ENCODE measurements at regions not wholly inside any gene's neighbourhood (a gene's known extent, or its start where the extent isn't known, plus 50 kb on each side); places are given as distances from the start of the nearest gene placed in this dataset.

GRCh38 chr15:25619076-25619475 is 180.3 kb upstream of the UBE3A start:
- no peak for TF ChIP-seq ZBTB7A (IDR thresholded peaks at IDR 0.05; ENCODE audit: low read depth)
- no peak for TF ChIP-seq CEBPB (IDR thresholded peaks at IDR 0.05)
- TF ChIP-seq MAX (IDR thresholded peaks at IDR 0.05), result no peak
- TF ChIP-seq USF1 (IDR thresholded peaks at IDR 0.05), result no peak

GRCh38 chr15:25618161-25618560 is 179.3 kb upstream of the UBE3A start:
- TF ChIP-seq MAX (IDR thresholded peaks at IDR 0.05) (no peak), CEBPB (IDR thresholded peaks at IDR 0.05) (no peak), RAD21 (IDR thresholded peaks at IDR 0.05; ENCODE audit: low read depth) (no peak), TAF1 (IDR thresholded peaks at IDR 0.05; ENCODE audit: low read depth) (no peak)

- no peak for TF ChIP-seq REST (IDR thresholded peaks at IDR 0.05; ENCODE audit: low read depth)
- TF ChIP-seq TCF12 (IDR thresholded peaks at IDR 0.05; ENCODE audit: low read depth), result no peak
- no peak for TF ChIP-seq ZBTB7A (IDR thresholded peaks at IDR 0.05; ENCODE audit: low read depth)
- TF ChIP-seq NFIC (IDR thresholded peaks at IDR 0.05), result no peak
- no peak for TF ChIP-seq FOXM1 (IDR thresholded peaks at IDR 0.05; ENCODE audit: borderline replicate concordance, low read depth)
- no peak for TF ChIP-seq TAF1 (IDR thresholded peaks at IDR 0.05; ENCODE audit: low read depth)
- TF ChIP-seq CEBPB (IDR thresholded peaks at IDR 0.05), result no peak
- TF ChIP-seq RAD21 (IDR thresholded peaks at IDR 0.05; ENCODE audit: low read depth), result no peak
- TF ChIP-seq CREB1 (IDR thresholded peaks at IDR 0.05; ENCODE audit: low read depth), result no peak
- no peak for TF ChIP-seq TEAD4 (IDR thresholded peaks at IDR 0.05)
- no peak for TF ChIP-seq MAX (IDR thresholded peaks at IDR 0.05)
- no peak for TF ChIP-seq USF1 (IDR thresholded peaks at IDR 0.05)
- no peak for TF ChIP-seq EP300 (IDR thresholded peaks at IDR 0.05; ENCODE audit: borderline replicate concordance)
- TF ChIP-seq EGR1 (IDR thresholded peaks at IDR 0.05), result no peak
- no peak for TF ChIP-seq YY1 (IDR thresholded peaks at IDR 0.05; ENCODE audit: low read depth)
Measured at GRCh38 chr15:25616471-25616870, 177.6 kb upstream of the UBE3A start.

GRCh38 chr15:25613134-25613533 is 174.3 kb upstream of the UBE3A start:
- no peak for TF ChIP-seq TCF12 (IDR thresholded peaks at IDR 0.05; ENCODE audit: low read depth)
- TF ChIP-seq USF1 (IDR thresholded peaks at IDR 0.05), result no peak
- TF ChIP-seq ZBTB7A (IDR thresholded peaks at IDR 0.05; ENCODE audit: low read depth), result no peak
- no peak for TF ChIP-seq RAD21 (IDR thresholded peaks at IDR 0.05; ENCODE audit: low read depth)

GRCh38 chr15:25611603-25612002 is 172.8 kb upstream of the UBE3A start:
- TF ChIP-seq EP300 (IDR thresholded peaks at IDR 0.05; ENCODE audit: borderline replicate concordance) (no peak), EGR1 (IDR thresholded peaks at IDR 0.05) (no peak), CEBPB (IDR thresholded peaks at IDR 0.05) (no peak), FOXM1 (IDR thresholded peaks at IDR 0.05; ENCODE audit: borderline replicate concordance, low read depth) (no peak), ZBTB7A (IDR thresholded peaks at IDR 0.05; ENCODE audit: low read depth) (no peak), TEAD4 (IDR thresholded peaks at IDR 0.05) (no peak), TCF12 (IDR thresholded peaks at IDR 0.05; ENCODE audit: low read depth) (no peak), REST (IDR thresholded peaks at IDR 0.05; ENCODE audit: low read depth) (no peak), NFIC (IDR thresholded peaks at IDR 0.05) (no peak), MAX (IDR thresholded peaks at IDR 0.05) (no peak), USF1 (IDR thresholded peaks at IDR 0.05) (no peak), CREB1 (IDR thresholded peaks at IDR 0.05; ENCODE audit: low read depth) (no peak), TAF1 (IDR thresholded peaks at IDR 0.05; ENCODE audit: low read depth) (no peak)
